Stomach smooth muscle (tissue), 2 donors: ENCODE measurements at regions not wholly inside any gene's neighbourhood (a gene's known extent, or its start where the extent isn't known, plus 50 kb on each side); places are given as distances from the start of the nearest gene placed in this dataset.
"Not testable (repeated sequence)": the region's sequence is repeated elsewhere in the genome, so short reads cannot be mapped to it uniquely, and the experiment has no call there.

Experiments
- H3K27ac ChIP-seq: one replicate; pipeline ENCODE4 v1.7.0; 2013; ENCODE audit warnings: mild to moderate bottlenecking, low read length, inconsistent platforms
- H3K27me3 ChIP-seq, 2 donors: one replicate each; pipeline ENCODE4 v1.7.0; 2013; ENCODE audit warnings: low read length in 2 of 2; ENCODE audit not compliant: insufficient read depth in 2 of 2, control insufficient read depth in 1 of 2
- H3K36me3 ChIP-seq, 2 donors: one replicate each; pipeline ENCODE4 v1.7.0; 2013; ENCODE audit warnings: low read length in 2 of 2; ENCODE audit not compliant: control insufficient read depth in 2 of 2, insufficient read depth in 2 of 2
- H3K4me1 ChIP-seq: one replicate; pipeline ENCODE4 v1.7.0; 2013; ENCODE audit warnings: low read length; ENCODE audit not compliant: control insufficient read depth, insufficient read depth
- H3K4me3 ChIP-seq, 2 donors: one replicate each; pipeline ENCODE4 v1.7.0; 2013; ENCODE audit warnings: low read length in 2 of 2
- H3K9ac ChIP-seq, 2 donors: one replicate each; pipeline ENCODE4 v1.7.0; 2013; ENCODE audit warnings: low read length in 2 of 2, mild to moderate bottlenecking in 1 of 2
- H3K9me3 ChIP-seq, 2 donors: one replicate each; pipeline ENCODE4 v1.7.0; 2013; ENCODE audit warnings: low read length in 2 of 2; ENCODE audit not compliant: control insufficient read depth in 2 of 2
- donor health status: healthy.
- donor health status: Pancreatic carcinoma.

DNA sequence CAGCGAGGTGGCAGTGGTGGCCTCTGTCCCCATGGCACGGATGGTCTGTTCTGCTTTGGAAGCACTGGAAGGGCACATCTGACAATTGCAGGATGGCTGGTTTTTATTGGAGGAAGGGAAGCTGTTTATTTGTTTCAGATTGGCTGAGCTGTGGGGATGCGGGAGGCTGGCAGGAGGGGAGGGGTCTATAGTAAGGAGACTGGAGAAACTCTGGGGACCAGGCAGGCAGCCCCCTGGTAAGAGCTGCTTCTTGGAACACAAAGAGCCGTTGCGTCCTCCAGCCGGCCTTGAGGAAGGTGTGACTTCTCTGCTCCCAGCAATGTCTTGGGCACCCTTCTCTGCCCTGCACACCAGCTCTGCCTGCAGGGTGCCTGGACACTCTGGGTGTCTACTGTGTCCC is 85.1 kb upstream of the SPDYE9 start:
- not testable (repeated sequence) for H3K9me3 ChIP-seq, H3K27me3 ChIP-seq, H3K4me1 ChIP-seq, H3K36me3 ChIP-seq, H3K9ac ChIP-seq, H3K27ac ChIP-seq, H3K4me3 ChIP-seq

DNA sequence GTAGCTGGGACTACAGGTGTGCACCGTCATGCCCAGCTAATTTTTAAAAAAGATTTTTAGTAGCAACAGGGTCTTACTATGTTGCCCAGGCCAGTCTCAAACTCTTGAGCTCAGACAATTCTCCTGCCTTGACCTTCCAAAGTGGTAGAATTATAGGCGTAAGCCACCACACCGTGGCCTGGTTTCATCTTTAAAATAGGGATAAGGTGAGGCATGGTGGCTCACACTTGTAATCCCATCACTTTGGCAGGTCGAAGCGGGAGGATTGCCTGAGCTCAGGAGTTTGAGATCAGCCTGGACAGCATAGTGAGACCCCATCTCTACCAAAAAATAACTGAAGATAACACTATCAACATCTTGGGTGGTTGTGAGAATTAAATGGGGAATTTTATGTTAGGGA is 84.6 kb upstream of the SPDYE9 start:
- H3K9ac ChIP-seq, H3K27me3 ChIP-seq, H3K27ac ChIP-seq: not testable (repeated sequence)

GRCh38 chr7:73166152-73166551 is 80.3 kb upstream of the SPDYE9 start:
- not testable (repeated sequence) for H3K4me3 ChIP-seq, H3K4me1 ChIP-seq, H3K36me3 ChIP-seq, H3K9ac ChIP-seq, H3K9me3 ChIP-seq, H3K27ac ChIP-seq, H3K27me3 ChIP-seq

More for the DNA sequence above, 84.6 kb upstream of the SPDYE9 start:
- not testable (repeated sequence) for H3K9me3 ChIP-seq, H3K4me1 ChIP-seq, H3K36me3 ChIP-seq, H3K4me3 ChIP-seq

- not testable (repeated sequence) for H3K36me3 ChIP-seq, H3K9ac ChIP-seq, H3K27ac ChIP-seq, H3K4me3 ChIP-seq, H3K9me3 ChIP-seq, H3K27me3 ChIP-seq, H3K4me1 ChIP-seq
Observed at GRCh38 chr7:73162680-73163079, 76.8 kb upstream of the SPDYE9 start.

GRCh38 chr7:73161727-73162126 is 75.9 kb upstream of the SPDYE9 start:
- H3K9me3 ChIP-seq, H3K4me3 ChIP-seq, H3K27ac ChIP-seq, H3K9ac ChIP-seq, H3K4me1 ChIP-seq, H3K27me3 ChIP-seq, H3K36me3 ChIP-seq: not testable (repeated sequence)

- H3K4me3 ChIP-seq, H3K4me1 ChIP-seq, H3K9me3 ChIP-seq, H3K36me3 ChIP-seq, H3K27ac ChIP-seq, H3K27me3 ChIP-seq, H3K9ac ChIP-seq: not testable (repeated sequence)
Observed at GRCh38 chr7:73157169-73157661, 71.4 kb upstream of the SPDYE9 start.

DNA sequence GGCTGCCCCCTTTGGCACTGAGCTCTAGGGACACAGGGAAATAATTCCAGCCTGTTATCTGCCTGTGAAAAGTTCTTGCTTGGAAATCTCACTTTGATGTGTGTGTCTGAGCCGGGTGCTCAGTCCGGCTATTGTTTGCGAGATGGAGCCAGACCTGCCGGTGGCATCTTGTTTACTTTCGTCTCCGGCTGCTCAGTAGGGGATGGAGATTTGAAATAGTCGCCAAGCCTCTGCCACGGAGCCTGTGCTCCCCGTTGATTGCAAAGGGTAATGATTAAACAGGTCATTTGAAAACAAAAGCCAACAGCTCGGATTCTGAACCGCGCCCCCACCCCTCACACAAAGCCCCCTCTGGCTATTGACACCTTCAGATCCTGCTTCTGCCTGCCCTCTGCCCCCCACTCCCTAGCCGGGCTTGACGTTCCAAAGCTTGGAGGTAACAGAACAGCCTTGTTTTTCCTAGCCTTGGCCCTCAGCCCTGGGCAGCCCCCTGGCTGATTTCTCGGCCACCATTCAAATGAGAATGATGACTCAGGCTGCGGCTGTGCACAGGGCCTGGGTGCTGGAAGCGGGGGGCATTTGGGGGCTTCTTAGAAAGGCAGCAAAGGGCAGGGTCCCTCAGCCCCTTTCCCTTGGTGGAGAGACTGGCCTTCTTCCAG is 70.8 kb upstream of the SPDYE9 start:
- H3K36me3 ChIP-seq, H3K4me1 ChIP-seq, H3K9me3 ChIP-seq, H3K27ac ChIP-seq, H3K9ac ChIP-seq, H3K27me3 ChIP-seq: not testable (repeated sequence)
- peak overlapping the region in 1 of 2 donors; percentile 44 for H3K4me3 ChIP-seq

GRCh38 chr7:73154586-73155038 is 68.8 kb upstream of the SPDYE9 start:
- H3K4me1 ChIP-seq, H3K27me3 ChIP-seq, H3K36me3 ChIP-seq, H3K9me3 ChIP-seq, H3K9ac ChIP-seq, H3K27ac ChIP-seq: not testable (repeated sequence)
- H3K4me3 ChIP-seq = peak overlapping the region in 1 of 2 donors; percentile 22

GRCh38 chr7:73153921-73154585 is 68.2 kb upstream of the SPDYE9 start:
- H3K9me3 ChIP-seq, H3K36me3 ChIP-seq, H3K4me3 ChIP-seq, H3K27me3 ChIP-seq, H3K4me1 ChIP-seq, H3K27ac ChIP-seq, H3K9ac ChIP-seq: not testable (repeated sequence)

DNA sequence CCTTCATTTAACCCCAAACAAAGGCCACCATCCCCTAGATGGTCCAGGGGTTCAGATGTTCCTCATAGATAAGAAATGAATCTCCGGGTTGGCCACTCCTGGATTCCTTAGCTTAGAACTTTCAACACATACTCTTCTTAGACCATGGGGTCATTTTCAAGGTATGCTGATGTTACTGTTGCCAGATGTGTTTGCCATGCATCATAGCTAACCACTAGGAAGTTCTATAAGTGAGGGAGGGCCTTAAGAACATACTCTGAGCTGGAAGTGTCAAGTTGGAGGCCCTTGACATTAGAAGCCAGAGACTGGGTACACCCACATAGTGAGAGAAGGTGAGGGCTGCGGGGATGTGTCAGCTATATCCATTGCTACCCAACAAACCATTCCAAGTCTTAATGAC is 62.7 kb upstream of the SPDYE9 start:
- not testable (repeated sequence) for H3K4me1 ChIP-seq, H3K27ac ChIP-seq, H3K4me3 ChIP-seq, H3K9me3 ChIP-seq, H3K27me3 ChIP-seq, H3K36me3 ChIP-seq, H3K9ac ChIP-seq

DNA sequence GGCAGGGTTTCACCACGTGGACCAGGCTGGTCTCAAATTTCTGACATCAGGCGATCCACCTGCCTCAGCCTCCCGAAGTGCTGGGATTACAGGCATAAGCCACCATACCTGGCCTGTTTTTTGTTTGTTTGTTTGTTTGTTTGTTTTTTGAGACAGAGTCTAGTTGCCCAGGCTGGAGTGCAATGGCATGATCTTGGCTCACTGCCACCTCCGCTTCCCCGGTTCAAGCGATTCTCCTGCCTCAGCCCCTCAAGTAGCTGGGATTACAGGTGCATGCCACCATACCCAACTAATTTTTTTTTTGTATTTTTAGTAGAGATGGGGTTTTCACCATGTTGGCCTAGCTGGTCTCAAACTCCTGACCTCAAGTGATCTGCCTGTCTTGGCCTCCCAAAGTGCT is 61.8 kb upstream of the SPDYE9 start:
- H3K27me3 ChIP-seq, H3K36me3 ChIP-seq, H3K9me3 ChIP-seq, H3K4me3 ChIP-seq, H3K27ac ChIP-seq, H3K9ac ChIP-seq, H3K4me1 ChIP-seq: not testable (repeated sequence)
